NCI-H82 (cell line): ENCODE measurements at regions not wholly inside any gene's neighbourhood (a gene's known extent, or its start where the extent isn't known, plus 50 kb on each side); places are given as distances from the start of the nearest gene placed in this dataset.
A peak's percentile ranks its signal among the peaks of the same experiment; 100 is the strongest.
"Not testable (repeated sequence)": the region's sequence is repeated elsewhere in the genome, so short reads cannot be mapped to it uniquely, and the experiment has no call there.

Experiments used
- DNase-seq: peaks from one replicate; lab custom pipeline; 2025; lab: John Stamatoyannopoulos, UW

GRCh38 chr2:16200554-16201193 is 260.3 kb downstream of the MYCN start:
- DNase-seq: no peak

- DNase-seq: no peak
These were observed 259.7 kb downstream of the MYCN start for GRCh38 chr2:16199882-16200553.

- DNase-seq: not testable (repeated sequence)
These were observed 258.9 kb downstream of the MYCN start for GRCh38 chr2:16199241-16199640.

GRCh38 chr2:16198166-16198912 is 258.0 kb downstream of the MYCN start:
- no peak for DNase-seq

- DNase-seq: no peak
These were observed 257.3 kb downstream of the MYCN start for GRCh38 chr2:16197504-16198147.

- DNase-seq: no peak
These were observed 256.5 kb downstream of the MYCN start for GRCh38 chr2:16196687-16197503.

GRCh38 chr2:16195681-16196070 is 255.3 kb downstream of the MYCN start:
- DNase-seq: no peak

- DNase-seq: no peak
These were observed 254.8 kb downstream of the MYCN start for GRCh38 chr2:16194931-16195680.

GRCh38 chr2:16194530-16194929 is 254.2 kb downstream of the MYCN start:
- no peak for DNase-seq

GRCh38 chr2:16194096-16194390 is 253.7 kb downstream of the MYCN start:
- no peak for DNase-seq

GRCh38 chr2:16192416-16193216 is 252.3 kb downstream of the MYCN start:
- no peak for DNase-seq

- DNase-seq: no peak
These were observed 251.3 kb downstream of the MYCN start for GRCh38 chr2:16191431-16192200.

- no peak for DNase-seq
These were observed 250.3 kb downstream of the MYCN start for GRCh38 chr2:16190446-16191270.

GRCh38 chr2:16189836-16190160 is 249.4 kb downstream of the MYCN start:
- no peak for DNase-seq

- peak; percentile 19 for DNase-seq
These were observed 248.9 kb downstream of the MYCN start for GRCh38 chr2:16189029-16189835.

- no peak for DNase-seq
These were observed 248.0 kb downstream of the MYCN start for GRCh38 chr2:16188261-16188890.

GRCh38 chr2:16187482-16187817 is 247.1 kb downstream of the MYCN start:
- no peak for DNase-seq
